ENCODE measurements at regions not wholly inside any gene's neighbourhood (a gene's known extent, or its start where the extent isn't known, plus 50 kb on each side); places are given as distances from the start of the nearest gene placed in this dataset.

DNA sequence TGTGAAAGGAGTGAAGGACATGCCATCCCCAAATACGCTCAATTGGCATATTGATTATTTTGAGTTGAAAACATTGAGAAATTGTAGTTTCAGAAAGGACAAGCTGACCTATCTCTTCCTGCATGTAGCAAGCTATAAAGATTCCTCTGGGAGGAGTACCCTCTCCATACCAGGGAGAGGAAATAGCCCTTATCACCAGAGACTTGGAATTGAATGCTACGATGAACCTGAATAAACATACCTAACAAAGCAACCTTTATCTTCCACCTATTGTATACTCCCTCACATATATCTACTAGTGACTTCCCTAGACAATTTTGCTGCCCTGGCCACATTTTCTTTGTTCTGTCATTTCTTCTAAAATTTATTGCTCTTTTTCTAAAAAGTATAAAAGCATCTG lies 150.2 kb upstream of the EEPD1 start:
- H3K36me3 ChIP-seq, result no peaks in the 10 kb centered on the region
- no peaks in the 10 kb centered on the region for H3K4me1 ChIP-seq
- TF ChIP-seq, protein P1, sequence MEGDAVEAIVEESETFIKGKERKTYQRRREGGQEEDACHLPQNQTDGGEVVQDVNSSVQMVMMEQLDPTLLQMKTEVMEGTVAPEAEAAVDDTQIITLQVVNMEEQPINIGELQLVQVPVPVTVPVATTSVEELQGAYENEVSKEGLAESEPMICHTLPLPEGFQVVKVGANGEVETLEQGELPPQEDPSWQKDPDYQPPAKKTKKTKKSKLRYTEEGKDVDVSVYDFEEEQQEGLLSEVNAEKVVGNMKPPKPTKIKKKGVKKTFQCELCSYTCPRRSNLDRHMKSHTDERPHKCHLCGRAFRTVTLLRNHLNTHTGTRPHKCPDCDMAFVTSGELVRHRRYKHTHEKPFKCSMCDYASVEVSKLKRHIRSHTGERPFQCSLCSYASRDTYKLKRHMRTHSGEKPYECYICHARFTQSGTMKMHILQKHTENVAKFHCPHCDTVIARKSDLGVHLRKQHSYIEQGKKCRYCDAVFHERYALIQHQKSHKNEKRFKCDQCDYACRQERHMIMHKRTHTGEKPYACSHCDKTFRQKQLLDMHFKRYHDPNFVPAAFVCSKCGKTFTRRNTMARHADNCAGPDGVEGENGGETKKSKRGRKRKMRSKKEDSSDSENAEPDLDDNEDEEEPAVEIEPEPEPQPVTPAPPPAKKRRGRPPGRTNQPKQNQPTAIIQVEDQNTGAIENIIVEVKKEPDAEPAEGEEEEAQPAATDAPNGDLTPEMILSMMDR (IDR thresholded peaks at IDR 0.05), result no peak
- DNase-seq, result no peak
- H3K9ac ChIP-seq (ENCODE audit: low read depth in 2 of 2, low read length in 2 of 2), result no peak overlapping the region
- H3K4me3 ChIP-seq, result no peak overlapping the region
- no peaks in the 10 kb centered on the region for H3K27me3 ChIP-seq
- H3K9me3 ChIP-seq, result no peaks in the 10 kb centered on the region
- no peak overlapping the region for H3K27ac ChIP-seq
- intact Hi-C loops (cut with DNase I), result no loop called here

DNA sequence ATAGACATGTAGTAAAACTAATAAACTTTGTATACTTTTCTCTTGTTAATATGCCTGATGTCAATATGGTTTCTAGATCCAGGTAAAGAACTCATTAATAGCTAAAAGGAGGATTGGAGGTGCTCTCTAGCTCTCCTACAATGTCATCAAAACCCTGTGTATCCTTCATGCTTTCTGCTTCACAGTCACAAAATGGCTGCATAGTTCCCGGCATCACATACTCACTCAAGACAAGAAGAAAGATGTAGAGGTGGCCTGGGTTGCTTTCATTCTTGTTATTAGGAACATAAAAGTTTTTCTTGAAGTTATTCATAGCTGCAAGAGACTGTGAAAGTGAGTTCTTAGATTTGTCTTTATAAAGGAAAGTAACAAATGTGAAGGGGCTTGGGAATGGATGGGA lies 149.7 kb upstream of the EEPD1 start:
- Histone ChIP-seq H3K36me3 (no peaks in the 10 kb centered on the region), H3K27me3 (no peaks in the 10 kb centered on the region), H3K4me3 (no peak overlapping the region), H3K27ac (no peak overlapping the region), H3K4me1 (no peaks in the 10 kb centered on the region), H3K9ac (ENCODE audit: low read depth in 2 of 2, low read length in 2 of 2) (no peak overlapping the region), H3K9me3 (no peaks in the 10 kb centered on the region)
- TF ChIP-seq, protein P1 (IDR thresholded peaks at IDR 0.05), result no peak
- DNase-seq, result no peak
- intact Hi-C loops (cut with DNase I), result no loop called here

DNA sequence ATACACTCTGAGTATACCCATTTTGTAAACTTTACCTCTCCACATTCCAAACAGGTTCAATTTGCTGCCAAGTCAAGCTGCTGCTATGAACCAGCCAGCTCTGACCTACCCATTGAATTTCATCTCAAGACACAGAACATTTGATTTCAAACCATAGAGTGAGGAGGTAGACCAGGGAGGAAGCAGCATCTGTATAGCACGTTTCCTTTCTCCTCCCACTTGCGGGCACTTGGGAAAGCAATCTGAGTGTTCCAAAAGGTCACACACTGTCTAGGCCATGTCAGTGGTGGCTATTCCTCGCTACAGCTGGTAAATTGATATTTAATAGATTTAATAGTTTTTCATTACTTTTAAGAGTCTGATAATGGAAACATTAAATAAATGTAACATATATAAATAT lies 147.8 kb upstream of the EEPD1 start:
- no peak overlapping the region for H3K4me3 ChIP-seq
- DNase-seq, result no peak

DNA sequence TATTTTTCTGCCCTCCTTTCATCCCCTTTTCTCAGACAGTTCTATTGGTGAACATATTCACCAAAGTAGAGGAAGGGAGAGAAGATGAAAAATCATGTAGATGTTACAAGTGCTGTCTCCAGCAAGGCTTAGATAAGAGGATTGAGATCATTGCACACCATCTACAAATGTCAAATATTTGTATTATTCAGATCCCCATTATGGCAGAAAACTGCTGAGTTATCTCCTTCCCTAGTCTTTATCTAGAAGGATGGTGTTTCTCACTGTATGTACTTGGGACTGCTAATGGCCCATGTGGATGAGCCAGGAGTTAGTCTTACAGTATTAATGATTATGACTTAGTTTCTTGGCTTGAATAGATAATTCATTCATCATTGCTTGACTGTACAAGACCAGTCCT lies 147.2 kb upstream of the EEPD1 start:
- Histone ChIP-seq H3K4me1 (no peaks in the 10 kb centered on the region), H3K9me3 (no peaks in the 10 kb centered on the region), H3K9ac (ENCODE audit: low read depth in 2 of 2, low read length in 2 of 2) (no peak overlapping the region), H3K27ac (no peak overlapping the region), H3K27me3 (no peaks in the 10 kb centered on the region), H3K36me3 (no peaks in the 10 kb centered on the region), H3K4me3 (no peak overlapping the region)
- intact Hi-C loops (cut with DNase I), result no loop called here
- TF ChIP-seq, protein P1 (IDR thresholded peaks at IDR 0.05), result no peak
- no peak for DNase-seq

More for the DNA sequence above, 147.8 kb upstream of the EEPD1 start:
- Histone ChIP-seq H3K9ac (ENCODE audit: low read depth in 2 of 2, low read length in 2 of 2) (no peak overlapping the region), H3K36me3 (no peaks in the 10 kb centered on the region), H3K27ac (no peak overlapping the region), H3K27me3 (no peaks in the 10 kb centered on the region), H3K4me1 (no peaks in the 10 kb centered on the region), H3K9me3 (no peaks in the 10 kb centered on the region)
- intact Hi-C loops (cut with DNase I), result no loop called here
- TF ChIP-seq, protein P1 (IDR thresholded peaks at IDR 0.05), result no peak

DNA sequence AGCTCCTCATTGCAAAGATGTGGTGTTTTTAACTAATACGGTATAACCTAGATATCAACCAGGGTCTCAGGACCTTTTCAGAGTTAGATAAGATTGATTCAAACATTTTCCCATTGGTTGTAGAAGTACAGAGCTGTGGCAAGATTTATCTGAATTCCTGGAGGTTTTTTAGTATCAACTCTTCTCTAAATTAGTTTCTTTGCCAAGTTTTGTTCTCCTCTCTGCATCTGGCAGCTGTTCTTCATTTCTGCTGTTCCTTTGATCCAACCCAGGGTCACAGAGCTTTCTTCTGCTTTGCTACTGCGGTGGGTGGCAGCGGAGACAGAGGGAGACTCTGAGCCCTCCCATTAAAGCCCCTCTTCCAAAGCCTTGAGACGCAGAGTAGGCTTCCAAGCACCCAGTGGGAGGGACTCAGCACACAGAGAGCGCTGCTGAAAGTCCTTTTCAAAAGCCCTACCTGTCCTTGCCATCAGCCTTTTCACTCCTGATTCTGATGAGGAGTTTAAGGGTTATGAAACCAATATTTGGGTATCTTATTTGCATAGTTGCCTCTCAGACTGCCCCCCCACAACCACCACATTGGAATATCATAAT lies 146.3 kb upstream of the EEPD1 start:
- intact Hi-C loops (cut with DNase I), result no loop called here
- no peak for DNase-seq
- Histone ChIP-seq H3K27ac (no peak overlapping the region), H3K9me3 (no peaks in the 10 kb centered on the region), H3K9ac (ENCODE audit: low read depth in 2 of 2, low read length in 2 of 2) (no peak overlapping the region), H3K36me3 (no peaks in the 10 kb centered on the region), H3K4me1 (no peaks in the 10 kb centered on the region), H3K27me3 (no peaks in the 10 kb centered on the region), H3K4me3 (no peak overlapping the region)
- TF ChIP-seq, protein P1 (IDR thresholded peaks at IDR 0.05), result no peak
